ENCODE measurements at regions not wholly inside any gene's neighbourhood (a gene's known extent, or its start where the extent isn't known, plus 50 kb on each side); places are given as distances from the start of the nearest gene placed in this dataset.
A peak's percentile ranks its signal among the peaks of the same experiment; 100 is the strongest.
"Not testable (repeated sequence)": the region's sequence is repeated elsewhere in the genome, so short reads cannot be mapped to it uniquely, and the experiment has no call there.

GRCh38 chr1:72482736-72483413, 200.5 kb upstream of the NEGR1 start:
- no peak for DNase-seq

GRCh38 chr1:72481420-72481970, 199.2 kb upstream of the NEGR1 start:
- no peak for DNase-seq

- DNase-seq, result no peak
Measured at GRCh38 chr1:72466376-72466775, 184.0 kb upstream of the NEGR1 start.

GRCh38 chr1:72462186-72462905, 180.0 kb upstream of the NEGR1 start:
- DNase-seq, result peak; percentile 9

- peak; percentile 10 for DNase-seq
Measured at GRCh38 chr1:72442262-72442661, 159.9 kb upstream of the NEGR1 start.

GRCh38 chr1:72439036-72439435, 156.7 kb upstream of the NEGR1 start:
- DNase-seq, result peak; percentile 14

- no peak for DNase-seq
Measured at GRCh38 chr1:72438270-72438669, 155.9 kb upstream of the NEGR1 start.

- peak; percentile 58 for DNase-seq
Measured at GRCh38 chr1:72435025-72435424, 152.7 kb upstream of the NEGR1 start.

- no peak for DNase-seq
Measured at GRCh38 chr1:72434070-72434469, 151.7 kb upstream of the NEGR1 start.

- no peak for DNase-seq
Measured at GRCh38 chr1:72433591-72433990, 151.3 kb upstream of the NEGR1 start.

- no peak for DNase-seq
Measured at GRCh38 chr1:72432645-72433267, 150.4 kb upstream of the NEGR1 start.

GRCh38 chr1:72431810-72432209, 149.5 kb upstream of the NEGR1 start:
- no peak for DNase-seq

- not testable (repeated sequence) for DNase-seq
Measured at GRCh38 chr1:72428276-72428675, 145.9 kb upstream of the NEGR1 start.

GRCh38 chr1:72419229-72419628, 136.9 kb upstream of the NEGR1 start:
- no peak for DNase-seq

- peak; percentile 50 for DNase-seq
Measured at GRCh38 chr1:72412286-72412685, 129.9 kb upstream of the NEGR1 start.

GRCh38 chr1:72399807-72400206, 117.5 kb upstream of the NEGR1 start:
- DNase-seq, result no peak

- DNase-seq, result peak; percentile 14
Measured at GRCh38 chr1:72397786-72398185, 115.4 kb upstream of the NEGR1 start.

- no peak for DNase-seq
Measured at GRCh38 chr1:72394457-72394856, 112.1 kb upstream of the NEGR1 start.

- DNase-seq, result no peak
Measured at GRCh38 chr1:72379072-72379471, 96.7 kb upstream of the NEGR1 start.

- DNase-seq, result no peak
Measured at GRCh38 chr1:72375226-72375625, 92.9 kb upstream of the NEGR1 start.

GRCh38 chr1:72371259-72372035, 89.1 kb upstream of the NEGR1 start:
- peak; percentile 18 for DNase-seq

GRCh38 chr1:72370836-72371235, 88.5 kb upstream of the NEGR1 start:
- DNase-seq, result not testable (repeated sequence)
